HG03520 (cell line): ENCODE measurements at regions not wholly inside any gene's neighbourhood (a gene's known extent, or its start where the extent isn't known, plus 50 kb on each side); places are given as distances from the start of the nearest gene placed in this dataset.
"Not testable (repeated sequence)": the region's sequence is repeated elsewhere in the genome, so short reads cannot be mapped to it uniquely, and the experiment has no call there.

Source experiments
- ATAC-seq: cut with Tn5 transposase; IDR thresholded peaks from one replicate; pipeline ENCODE4 v1.9.1; 2021; ENCODE audit warnings: mild to moderate bottlenecking, moderate library complexity; ENCODE audit not compliant: unreplicated experiment

DNA sequence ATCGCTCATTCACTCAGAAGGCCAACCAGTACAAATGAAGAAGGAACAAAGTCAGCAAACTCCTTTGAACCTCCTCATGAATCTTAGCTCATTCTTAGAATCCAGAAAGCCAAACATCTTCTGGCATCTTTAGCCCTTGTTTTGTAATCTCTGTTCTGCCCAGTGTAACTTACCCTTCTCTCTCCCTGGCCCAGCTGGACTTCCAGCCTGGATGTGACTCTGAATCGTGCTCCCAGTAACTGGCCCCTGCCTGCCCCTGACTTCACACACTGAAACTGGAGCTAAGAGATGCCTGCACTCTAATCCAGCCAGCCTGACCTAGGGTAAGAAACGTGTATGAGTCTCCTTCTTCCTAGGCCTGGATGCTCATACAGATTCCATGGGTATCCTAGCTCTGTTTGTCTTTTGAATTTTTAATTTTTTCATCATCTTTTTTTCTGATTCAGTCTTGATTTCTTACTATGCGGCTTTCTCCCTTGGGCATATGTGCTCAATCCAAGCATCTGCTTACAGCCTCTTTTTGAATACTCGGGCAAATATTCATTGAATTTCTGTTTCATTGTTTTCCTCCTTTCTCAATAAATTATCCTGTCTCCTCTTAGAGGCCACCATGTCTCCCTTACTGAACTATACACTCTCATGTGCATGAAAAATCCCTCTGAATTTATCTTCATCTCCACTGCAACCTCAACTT is 845.6 kb upstream of the AUTS2 start:
- ATAC-seq, result no peak

DNA sequence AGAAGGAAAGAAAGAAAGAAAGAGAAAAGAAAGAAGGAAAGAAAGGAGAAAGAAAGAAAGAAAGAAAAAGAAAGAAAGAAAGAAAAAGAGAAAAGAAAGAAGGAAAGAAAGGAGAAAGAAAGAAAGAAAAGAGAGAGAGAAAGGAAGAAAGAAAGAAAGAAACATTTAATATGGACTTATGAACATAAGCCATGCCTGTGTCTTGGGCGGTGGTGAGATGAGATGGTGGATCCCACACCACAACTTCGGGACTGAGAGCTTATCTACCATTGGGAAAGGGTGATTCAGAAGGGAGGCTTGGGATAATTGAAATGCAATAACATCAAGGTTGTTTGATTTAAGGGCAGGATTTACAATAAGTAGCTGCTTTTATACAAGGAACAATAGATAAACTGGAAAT is 843.9 kb upstream of the AUTS2 start:
- ATAC-seq, result no peak

DNA sequence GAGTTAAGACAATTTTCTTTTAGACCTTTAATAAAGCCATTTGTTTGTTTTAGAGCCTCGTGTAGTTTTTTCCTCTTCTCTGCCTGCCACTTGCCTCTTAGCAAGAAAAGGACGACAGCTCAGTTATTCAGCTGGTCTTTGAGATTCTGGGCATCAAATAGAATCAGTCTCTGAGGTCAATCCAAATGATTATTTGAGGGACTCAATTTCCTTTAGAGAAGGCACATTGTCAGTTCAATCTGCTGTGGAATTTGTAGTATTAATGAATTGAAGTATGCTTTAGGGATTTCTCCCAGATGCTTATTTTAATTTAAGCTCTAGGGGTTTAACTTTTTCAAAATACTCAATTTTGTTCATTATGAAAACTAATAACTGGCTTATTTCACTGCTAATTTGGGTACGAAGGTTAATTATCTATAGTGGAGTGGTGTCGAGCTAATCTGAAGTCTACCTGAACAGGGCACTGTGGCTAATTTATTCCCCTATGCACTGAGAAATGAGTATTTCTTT is 841.2 kb upstream of the AUTS2 start:
- ATAC-seq, result no peak

DNA sequence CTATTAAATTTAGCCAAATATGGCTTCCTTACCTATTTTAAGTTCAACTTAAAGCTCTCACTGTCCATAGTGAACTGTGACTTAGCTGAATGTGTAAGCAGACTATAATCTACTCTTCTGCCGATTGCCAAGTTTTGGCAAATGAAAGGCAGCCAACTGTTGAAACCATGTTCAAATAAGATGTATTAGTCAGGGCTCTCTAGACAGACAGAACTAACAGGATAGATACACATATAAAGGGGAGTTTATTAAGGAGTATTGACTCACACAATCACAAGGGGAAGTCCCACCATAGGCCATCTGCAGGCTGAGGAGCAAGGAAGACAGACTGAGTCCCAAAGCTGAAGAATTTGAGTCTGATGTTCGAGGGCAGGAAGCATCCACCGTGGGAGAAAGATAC is 837.7 kb upstream of the AUTS2 start:
- no peak for ATAC-seq

DNA sequence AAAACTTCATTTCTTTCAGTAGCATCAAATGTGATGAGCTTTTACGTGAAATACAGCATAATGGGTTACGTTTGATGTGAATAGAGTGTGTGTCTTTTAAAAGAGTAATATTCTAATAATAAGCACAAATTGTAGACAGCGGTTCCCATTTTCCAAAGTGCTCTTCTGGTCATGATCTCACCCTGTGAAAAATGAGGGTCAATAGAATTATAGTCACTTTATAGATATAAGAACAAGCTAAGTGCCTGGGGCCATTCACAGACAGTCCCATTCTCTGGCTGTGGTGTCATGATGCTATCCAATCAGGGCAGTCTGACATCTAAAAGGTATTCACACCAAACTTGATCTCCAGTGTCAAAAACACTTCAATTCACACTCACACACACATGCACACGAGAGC is 830.8 kb upstream of the AUTS2 start:
- no peak for ATAC-seq

DNA sequence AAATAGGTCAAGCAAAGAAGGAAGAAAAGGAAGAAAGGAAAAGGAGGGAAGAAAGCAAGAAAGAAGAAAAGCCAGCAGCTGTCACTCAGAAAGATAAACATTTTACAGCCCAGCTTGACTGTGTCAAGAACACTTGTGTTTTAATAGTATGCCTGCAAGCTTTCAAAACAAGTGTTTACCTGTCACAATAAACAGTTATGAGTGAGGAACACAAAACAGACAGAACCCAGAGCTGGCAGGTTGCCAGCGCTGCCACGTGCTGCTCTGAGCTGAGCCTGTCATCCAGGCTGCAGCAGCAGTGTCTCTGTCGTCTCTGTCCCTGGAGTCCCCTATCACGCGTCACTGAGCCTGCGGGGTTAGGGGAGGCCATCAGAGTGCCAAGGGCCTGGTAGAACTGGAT is 827.6 kb upstream of the AUTS2 start:
- no peak for ATAC-seq

DNA sequence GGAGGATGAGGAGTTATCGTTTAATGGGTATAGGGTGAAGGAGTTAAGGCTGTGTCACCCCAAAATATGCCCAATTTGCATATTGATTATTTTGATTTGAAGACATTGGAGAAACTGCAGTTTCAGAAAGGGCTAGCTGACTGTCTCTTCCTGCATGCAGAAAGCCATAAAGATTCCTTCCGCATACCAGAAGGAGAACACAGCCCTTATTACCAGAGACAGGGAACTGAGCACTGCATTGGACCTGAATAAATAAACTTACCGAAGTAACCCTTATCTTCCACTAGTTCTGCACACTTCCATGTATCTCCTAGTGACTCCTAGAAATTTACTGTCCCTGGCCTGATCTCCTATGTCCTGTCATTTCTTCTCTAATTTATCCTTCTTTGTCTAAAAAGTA is 821.9 kb upstream of the AUTS2 start:
- ATAC-seq, result no peak

DNA sequence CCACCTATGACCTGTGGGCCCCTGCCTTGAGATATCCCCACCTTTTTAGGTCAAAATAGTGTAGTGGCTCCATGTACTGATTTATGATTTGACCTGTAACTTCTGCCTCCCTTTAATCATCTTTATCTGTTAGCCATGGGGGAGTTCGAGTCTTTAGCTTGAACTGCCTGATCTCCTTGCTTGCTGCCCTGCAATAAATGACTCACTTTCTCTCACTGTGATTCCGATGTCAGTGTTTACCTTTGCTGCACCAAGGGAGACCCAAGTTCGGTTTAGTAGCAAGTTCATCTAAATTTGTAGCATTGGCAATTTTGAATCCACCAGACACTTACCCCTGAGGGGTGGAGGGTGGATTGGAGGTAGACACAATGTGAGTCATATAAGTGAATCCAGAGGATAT is 814.6 kb upstream of the AUTS2 start:
- no peak for ATAC-seq

DNA sequence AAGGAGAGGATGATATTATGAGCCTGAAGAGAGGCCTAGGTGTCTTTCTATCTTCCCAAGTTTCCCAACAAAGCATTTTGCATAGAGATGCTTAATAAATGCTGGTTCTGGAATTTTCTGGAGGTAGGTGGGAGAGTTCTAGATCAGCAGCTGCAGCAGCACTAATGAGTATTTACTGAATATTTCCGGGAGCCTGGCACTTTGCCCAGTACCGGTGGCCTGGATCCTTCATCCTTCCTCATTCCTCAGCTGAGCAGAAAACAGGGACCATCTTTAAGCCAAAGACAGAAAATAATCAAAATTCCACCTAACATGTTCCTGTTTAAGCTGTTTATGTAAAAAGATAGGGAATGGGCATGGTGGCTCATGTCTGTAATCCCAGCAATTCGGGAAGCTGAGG is 813.2 kb upstream of the AUTS2 start:
- ATAC-seq, result no peak

DNA sequence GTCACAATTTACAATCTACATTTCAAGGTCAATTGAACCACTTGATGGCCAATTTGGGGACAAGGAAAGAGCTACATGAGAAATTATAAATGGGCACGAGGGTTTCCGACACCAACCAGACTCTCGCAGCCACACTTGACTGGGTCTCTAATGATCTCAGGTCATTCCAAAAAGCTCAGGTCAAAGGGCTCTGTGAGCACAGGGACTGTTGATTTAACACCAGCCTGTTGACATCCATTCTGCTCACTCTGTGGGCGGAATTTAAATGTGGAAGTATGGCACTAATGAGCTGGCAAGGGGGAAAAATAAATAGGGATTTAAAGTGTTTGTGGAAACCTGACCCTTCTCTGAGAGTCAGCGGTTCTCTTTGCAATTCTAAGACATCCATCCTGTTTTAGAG is 810.7 kb upstream of the AUTS2 start:
- no peak for ATAC-seq

DNA sequence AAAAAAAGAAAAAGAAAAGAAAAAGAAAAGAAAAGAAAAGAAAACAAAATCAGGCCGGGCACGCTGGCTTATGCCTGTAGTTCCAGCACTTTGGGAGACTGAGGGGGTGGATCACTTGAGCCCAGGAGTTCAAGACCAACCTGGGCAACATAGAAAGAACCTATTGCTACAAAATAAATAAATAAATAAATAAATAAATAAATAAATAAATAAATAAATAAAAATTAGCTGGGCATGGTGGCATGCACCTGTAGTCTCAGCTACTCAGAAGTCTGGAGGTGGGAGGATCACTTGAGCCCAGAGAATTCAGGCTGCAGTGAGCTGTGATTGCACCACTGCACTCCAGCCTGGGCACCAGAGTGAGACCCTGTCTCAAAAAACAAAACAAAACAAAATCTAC is 809.7 kb upstream of the AUTS2 start:
- ATAC-seq, result not testable (repeated sequence)

DNA sequence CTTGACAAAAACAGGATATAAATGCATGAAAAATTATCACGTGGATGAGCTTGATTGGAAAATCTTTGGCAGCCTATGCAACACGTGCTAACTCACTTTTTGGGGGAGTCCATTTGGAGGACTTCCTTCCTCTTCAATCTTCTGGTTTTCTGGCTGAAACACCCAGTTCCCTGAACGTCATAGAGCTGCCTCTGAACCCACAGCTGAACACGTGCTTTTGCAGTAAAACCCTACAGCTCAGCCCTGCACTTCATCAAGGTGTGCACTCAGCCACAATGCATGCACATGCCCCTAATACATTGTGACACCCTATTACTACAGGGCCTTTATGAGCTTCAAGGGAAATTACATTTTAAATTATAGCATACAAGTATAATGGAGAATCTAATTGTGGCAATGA is 808.7 kb upstream of the AUTS2 start:
- ATAC-seq, result no peak

DNA sequence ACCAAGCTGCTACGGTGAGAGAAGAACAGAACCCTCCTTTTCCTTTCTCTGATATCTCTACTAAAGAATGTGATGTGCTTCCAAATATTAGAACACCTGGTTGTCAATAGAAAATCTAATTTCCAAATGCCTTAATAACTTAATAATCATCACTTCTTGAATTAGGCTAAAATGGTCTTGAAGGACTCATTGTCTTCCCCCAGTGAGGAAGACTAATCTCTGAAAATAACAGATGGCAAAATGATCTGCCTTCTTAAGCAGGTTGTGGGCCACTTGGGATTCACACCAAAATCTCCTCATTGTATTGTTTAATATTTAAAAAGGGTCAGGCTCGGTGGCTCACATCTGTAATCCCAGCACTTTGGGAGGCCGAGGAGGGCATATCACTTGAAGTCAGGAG is 805.9 kb upstream of the AUTS2 start:
- no peak for ATAC-seq

DNA sequence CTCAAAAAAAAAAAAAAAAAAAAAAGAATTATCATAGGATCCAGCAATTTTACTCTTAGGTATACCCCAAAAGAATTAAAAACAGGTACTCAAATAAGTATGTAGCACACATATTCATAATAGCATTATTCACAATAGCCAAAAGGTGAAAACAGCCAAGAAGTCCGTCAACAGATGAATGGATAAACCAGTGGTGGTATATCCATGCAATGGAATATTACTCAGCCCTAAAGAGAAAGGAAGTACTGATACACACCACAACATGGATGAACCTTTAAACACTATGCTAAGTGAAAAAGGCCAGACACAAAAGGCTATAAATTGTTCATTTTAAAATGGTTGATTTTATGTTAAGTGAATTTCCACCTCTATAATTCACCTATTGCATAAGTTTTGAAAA is 804.8 kb upstream of the AUTS2 start:
- ATAC-seq, result no peak

DNA sequence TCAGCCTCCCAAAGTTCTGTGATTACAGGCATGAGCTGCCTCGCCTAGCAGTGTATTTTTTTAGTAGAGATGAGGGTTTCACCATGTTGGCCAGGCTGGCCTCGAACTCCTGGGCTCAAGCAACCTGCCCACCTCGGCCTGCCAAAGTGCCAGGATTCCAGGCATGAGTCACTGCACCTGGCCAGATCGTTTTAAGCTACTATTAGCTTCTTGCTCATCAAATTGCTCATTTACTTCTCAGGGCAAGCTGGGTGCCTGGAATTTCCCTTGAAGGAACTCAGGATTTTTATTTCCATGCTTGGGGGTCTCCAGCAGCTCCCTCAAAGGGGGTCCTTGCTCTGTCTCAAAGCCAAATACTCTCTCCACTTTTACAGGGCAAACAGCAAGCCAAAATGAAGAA is 798.0 kb upstream of the AUTS2 start:
- no peak for ATAC-seq

DNA sequence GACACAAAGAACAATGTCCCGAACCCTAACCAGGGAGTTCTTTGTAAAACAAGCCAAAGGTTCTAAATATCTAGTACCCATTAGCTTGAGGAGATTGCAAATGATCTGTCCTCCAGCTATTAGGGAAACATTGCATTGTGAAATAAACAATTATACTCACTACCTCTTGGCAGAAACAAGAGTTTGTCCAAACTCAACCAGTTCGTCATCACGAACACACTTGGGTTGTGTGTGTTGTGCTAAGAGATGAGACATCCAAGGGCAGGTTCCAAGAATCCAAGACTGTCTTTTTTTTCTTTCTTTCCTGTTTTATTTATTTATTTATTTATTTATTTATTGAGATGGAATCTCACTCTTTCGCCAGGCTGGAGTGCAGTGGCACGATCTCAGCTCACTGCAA is 793.1 kb upstream of the AUTS2 start:
- no peak for ATAC-seq

DNA sequence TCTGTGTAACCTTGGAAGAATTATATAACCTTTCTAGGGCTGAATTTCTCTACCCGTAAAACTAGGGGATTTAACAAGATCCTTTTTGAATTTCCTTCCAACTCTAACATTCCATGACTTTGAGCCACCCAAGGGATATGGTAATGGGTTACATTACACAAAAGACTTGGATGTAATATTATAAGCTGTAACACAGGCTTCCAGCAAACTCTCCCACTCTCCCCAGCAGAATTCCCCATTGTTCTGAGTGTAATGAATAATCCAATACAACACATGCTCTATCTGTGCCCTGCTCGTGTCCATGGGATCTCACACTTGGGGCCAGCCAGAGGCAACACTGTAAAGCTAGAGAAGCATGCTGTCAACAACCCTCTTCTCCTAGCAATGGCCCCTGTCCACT is 790.6 kb upstream of the AUTS2 start:
- no peak for ATAC-seq

DNA sequence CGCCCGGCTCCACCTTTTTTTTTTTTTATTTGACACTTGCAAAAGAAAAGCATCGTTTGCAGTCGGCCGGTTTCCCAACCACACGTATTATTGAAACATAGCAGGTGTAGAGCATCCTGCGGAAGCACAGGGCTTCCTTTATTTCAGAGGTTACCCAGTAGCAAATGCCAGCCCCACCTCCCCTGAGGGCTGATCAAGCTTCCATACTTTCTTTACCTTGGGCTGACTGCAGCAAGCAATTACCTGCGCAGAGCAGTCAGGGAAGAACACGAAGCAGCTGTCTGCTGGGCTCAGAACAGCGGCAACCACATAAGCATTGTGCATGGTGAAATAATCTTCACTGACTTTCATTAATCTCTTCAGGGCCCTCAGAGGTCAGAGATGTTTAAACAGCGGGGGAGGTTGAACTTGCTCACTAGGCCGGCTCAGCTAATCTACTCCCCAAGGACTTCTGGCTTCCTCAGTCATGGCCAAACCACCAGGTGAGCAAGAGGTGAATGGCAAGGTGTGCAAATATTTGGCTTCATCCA is 784.7 kb upstream of the AUTS2 start:
- ATAC-seq, result no peak

DNA sequence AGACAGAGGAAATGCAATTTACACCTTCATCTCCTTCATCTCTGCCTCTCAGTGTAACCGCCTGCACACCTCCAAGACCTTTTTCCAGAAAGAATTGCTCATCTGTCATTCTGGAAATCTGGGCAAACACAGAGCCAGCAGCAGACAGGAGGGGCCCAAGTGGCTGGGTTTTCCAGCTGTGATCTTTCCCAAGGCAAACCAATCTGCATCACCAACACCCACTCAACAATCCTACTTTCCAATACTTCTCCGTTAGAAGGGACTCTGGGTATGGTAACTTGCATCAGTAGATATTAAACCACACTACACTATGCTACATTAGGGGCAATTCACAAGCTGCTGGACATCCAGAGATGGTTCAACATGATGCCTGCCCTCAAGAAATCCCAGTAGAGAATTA is 781.8 kb upstream of the AUTS2 start:
- no peak for ATAC-seq

DNA sequence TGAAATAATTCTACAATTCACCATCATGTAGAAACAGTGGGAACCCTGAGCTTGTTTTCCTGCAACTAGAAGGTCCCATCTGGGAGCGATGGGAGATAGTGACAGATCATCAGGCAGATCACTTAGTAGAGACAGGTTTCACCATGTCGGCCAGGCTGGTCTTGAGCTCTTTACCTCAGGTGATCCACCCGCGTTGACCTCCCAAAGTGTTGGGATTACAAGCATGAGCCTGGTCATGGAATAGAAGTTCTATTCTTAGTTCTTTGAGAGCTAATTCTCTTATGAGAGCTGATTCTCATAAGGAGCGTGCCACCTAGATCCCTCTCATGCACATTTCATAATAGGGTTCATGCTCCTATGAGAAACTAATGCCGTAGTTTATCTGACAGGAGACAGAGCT is 778.0 kb upstream of the AUTS2 start:
- ATAC-seq, result no peak

DNA sequence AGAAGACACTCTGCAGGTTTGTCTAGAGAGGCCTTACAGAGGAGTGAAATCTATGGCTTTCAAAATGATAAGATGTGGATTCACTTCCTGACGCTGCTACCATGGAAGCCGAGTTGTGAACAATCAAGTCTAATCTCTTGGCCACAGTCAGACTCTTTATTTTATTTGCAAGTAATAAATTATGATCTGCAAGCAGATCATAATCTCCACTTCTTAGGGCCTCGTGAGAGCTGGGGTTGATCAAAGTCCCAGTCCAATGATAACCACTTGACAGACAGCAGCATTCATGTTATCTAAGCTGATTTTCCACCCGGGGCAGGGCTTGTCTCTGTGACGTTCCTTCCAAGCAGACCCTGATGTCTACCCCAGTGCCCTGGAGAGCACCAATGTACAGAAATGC is 776.4 kb upstream of the AUTS2 start:
- no peak for ATAC-seq

DNA sequence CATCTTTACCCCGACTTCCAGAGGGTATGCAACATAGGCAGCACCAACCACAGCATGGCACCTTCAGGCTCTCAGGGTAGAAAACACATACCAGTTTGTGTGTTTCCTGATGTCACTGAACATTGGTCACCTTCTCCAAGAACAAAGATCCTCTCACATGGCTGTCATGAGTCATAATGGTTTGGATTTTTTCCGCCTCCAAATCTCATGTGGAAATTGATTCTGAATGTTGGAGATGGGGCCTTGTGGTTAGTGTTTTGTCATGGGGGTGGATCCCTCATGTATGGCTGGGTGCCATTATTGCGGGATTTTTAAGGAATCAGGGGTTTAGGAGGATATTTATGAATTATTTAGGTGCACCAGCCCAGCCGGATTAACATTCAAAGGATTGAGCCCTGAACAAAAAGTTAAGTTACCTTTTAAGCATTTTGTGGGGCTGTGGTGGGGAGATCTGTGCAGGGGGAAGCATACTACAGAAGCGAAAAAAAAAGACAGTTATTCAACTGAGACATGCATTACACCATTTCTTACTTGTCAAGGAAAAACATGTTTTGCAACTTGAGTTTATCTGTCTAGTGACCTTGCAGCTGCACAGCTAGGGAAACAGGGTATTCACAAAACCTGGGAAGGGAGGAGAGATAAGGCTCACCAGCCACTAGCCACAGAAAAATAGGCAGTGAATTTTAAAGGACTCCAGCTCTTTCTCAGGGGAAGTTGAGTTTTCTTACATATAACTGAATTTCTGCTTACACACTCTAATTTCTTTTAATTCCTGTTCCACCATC is 774.1 kb upstream of the AUTS2 start:
- ATAC-seq, result no peak
